Activated B cell treated with CpG ODN at 0.5 μM for 24 hours (primary cell): ENCODE measurements at regions not wholly inside any gene's neighbourhood (a gene's known extent, or its start where the extent isn't known, plus 50 kb on each side); places are given as distances from the start of the nearest gene placed in this dataset.

ENCODE experiments used
- ATAC-seq: fragments of 200-7000 bp; cut with Tn5 transposase; one replicate; pipeline ENCODE4 v1.10.0; 2021; ENCODE audit warnings: low read depth, mild to moderate bottlenecking, moderate library complexity
- CTCF ChIA-PET: fragments of 350-600 bp; sonication (Branson Sonifier 250); formaldehyde crosslinking; loops from one replicate; lab custom pipeline; 2021; ENCODE audit warnings: antibody characterized with exemption; lab: Charles Lee
- POLR2A ChIA-PET: fragments of 350-600 bp; sonication (Branson Sonifier 250); formaldehyde crosslinking; loops from one replicate; lab custom pipeline; 2021; ENCODE audit warnings: antibody characterized with exemption; lab: Charles Lee
- DNase-seq: peaks from one replicate; pipeline ENCODE4 v3.0.0; 2022
- H3K27ac Mint-ChIP-seq: one replicate; pipeline ENCODE4 v1.8.0; 2020; ENCODE audit warnings: mixed read lengths
- H3K27me3 Mint-ChIP-seq: one replicate; pipeline ENCODE4 v1.8.0; 2021; ENCODE audit warnings: mixed read lengths
- H3K36me3 Mint-ChIP-seq: one replicate; pipeline ENCODE4 v1.8.0; 2021; ENCODE audit warnings: low read depth, mixed read lengths
- H3K4me1 Mint-ChIP-seq: one replicate; pipeline ENCODE4 v1.8.0; 2021; ENCODE audit warnings: mixed read lengths
- H3K4me3 Mint-ChIP-seq: one replicate; pipeline ENCODE4 v1.8.0; 2020; ENCODE audit warnings: mild to moderate bottlenecking, mixed read lengths
- H3K9me3 Mint-ChIP-seq: one replicate; pipeline ENCODE4 v1.8.0; 2020; ENCODE audit warnings: mixed read lengths
- CTCF ChIP-seq: fragments of 200-600 bp; IDR thresholded peaks from one replicate; pipeline ENCODE4 v1.8.0; 2022; ENCODE audit warnings: antibody characterized with exemption, mild to moderate bottlenecking
- intact Hi-C: fragments of 100-400 bp; cut with micrococcal nuclease; formaldehyde crosslinking; loops from one replicate; pipeline ENCODE4 v1.15.1; 2024

GRCh38 chr10:90420637-90421318 is 437.1 kb downstream of the HTR7 start:
- ChIA-PET POLR2A (no interaction called here), CTCF (no interaction called here)
- Mint-ChIP-seq H3K27me3 (no peaks in the 10 kb centered on the region), H3K36me3 (no peaks in the 10 kb centered on the region), H3K4me1 (no peaks in the 10 kb centered on the region), H3K9me3 (peaks cover 2% of the 10 kb centered on the region), H3K27ac (no peak overlapping the region), H3K4me3 (no peak overlapping the region)
- intact Hi-C loops: no loop called here
- TF ChIP-seq CTCF: no peak
- ATAC-seq: no peak
- DNase-seq: no peak

- no peaks in the 10 kb centered on the region for H3K36me3 Mint-ChIP-seq
- DNase-seq: no peak
- ChIA-PET POLR2A (no interaction called here), CTCF (no interaction called here)
- no peak for ATAC-seq
- no peak overlapping the region for H3K27ac Mint-ChIP-seq
- H3K4me1 Mint-ChIP-seq: no peaks in the 10 kb centered on the region
- intact Hi-C loops: no loop called here
- H3K9me3 Mint-ChIP-seq: peaks cover 2% of the 10 kb centered on the region
- no peaks in the 10 kb centered on the region for H3K27me3 Mint-ChIP-seq
- no peak for TF ChIP-seq CTCF
- no peak overlapping the region for H3K4me3 Mint-ChIP-seq
These were observed 436.0 kb downstream of the HTR7 start for GRCh38 chr10:90421874-90422273.

DNA sequence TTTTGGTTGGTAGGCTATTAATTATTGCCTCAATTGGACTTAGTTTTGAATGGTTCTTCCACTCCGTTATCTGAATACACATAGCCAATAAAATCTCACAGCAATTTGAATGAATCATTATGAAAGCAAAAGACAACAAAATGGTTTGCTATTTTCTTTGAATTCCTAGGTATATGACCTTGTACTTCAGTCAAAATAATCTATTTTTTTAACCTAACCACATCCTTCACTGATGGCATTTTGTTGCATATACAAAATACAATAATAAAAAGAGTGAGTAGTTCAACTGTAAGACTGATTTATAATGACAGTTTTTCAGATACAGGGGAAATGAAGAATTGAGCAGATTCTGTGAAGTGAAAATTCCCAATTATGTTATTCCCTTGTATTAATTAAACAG is 433.1 kb downstream of the HTR7 start:
- peaks cover 2% of the 10 kb centered on the region for H3K9me3 Mint-ChIP-seq
- H3K4me3 Mint-ChIP-seq: no peak overlapping the region
- H3K4me1 Mint-ChIP-seq: no peaks in the 10 kb centered on the region
- H3K27ac Mint-ChIP-seq: no peak overlapping the region
- CTCF ChIA-PET: no interaction called here
- TF ChIP-seq CTCF: no peak
- DNase-seq (no peak), ATAC-seq (no peak)
- no peaks in the 10 kb centered on the region for H3K36me3 Mint-ChIP-seq
- H3K27me3 Mint-ChIP-seq: no peaks in the 10 kb centered on the region
- intact Hi-C loops: no loop called here
- POLR2A ChIA-PET: no interaction called here

GRCh38 chr10:90430186-90430585 is 427.7 kb downstream of the HTR7 start:
- Mint-ChIP-seq H3K27ac (no peak overlapping the region), H3K9me3 (no peaks in the 10 kb centered on the region), H3K36me3 (no peaks in the 10 kb centered on the region), H3K4me1 (no peaks in the 10 kb centered on the region), H3K27me3 (no peaks in the 10 kb centered on the region), H3K4me3 (no peak overlapping the region)
- ChIA-PET CTCF (no interaction called here), POLR2A (no interaction called here)
- intact Hi-C loops: no loop called here
- DNase-seq (no peak), ATAC-seq (no peak)
- TF ChIP-seq CTCF: no peak

GRCh38 chr10:90432866-90433265 is 425.0 kb downstream of the HTR7 start:
- H3K27me3 Mint-ChIP-seq: no peaks in the 10 kb centered on the region
- ChIA-PET POLR2A (no interaction called here), CTCF (no interaction called here)
- no peak for TF ChIP-seq CTCF
- no peak for DNase-seq
- no peak for ATAC-seq
- no peaks in the 10 kb centered on the region for H3K36me3 Mint-ChIP-seq
- H3K27ac Mint-ChIP-seq: no peak overlapping the region
- H3K4me3 Mint-ChIP-seq: no peak overlapping the region
- no peaks in the 10 kb centered on the region for H3K4me1 Mint-ChIP-seq
- no peaks in the 10 kb centered on the region for H3K9me3 Mint-ChIP-seq
- intact Hi-C loops: no loop called here
